HG03064 (cell line): ENCODE measurements at regions not wholly inside any gene's neighbourhood (a gene's known extent, or its start where the extent isn't known, plus 50 kb on each side); places are given as distances from the start of the nearest gene placed in this dataset.
"Not testable (repeated sequence)": the region's sequence is repeated elsewhere in the genome, so short reads cannot be mapped to it uniquely, and the experiment has no call there.

Experiments used
- ATAC-seq: cut with Tn5 transposase; IDR thresholded peaks from one replicate; pipeline ENCODE4 v1.9.1; 2021; ENCODE audit warnings: low read depth; ENCODE audit not compliant: unreplicated experiment

GRCh38 chr3:150248888-150249681 lies 159.0 kb upstream of the TSC22D2 start:
- ATAC-seq = no peak

DNA sequence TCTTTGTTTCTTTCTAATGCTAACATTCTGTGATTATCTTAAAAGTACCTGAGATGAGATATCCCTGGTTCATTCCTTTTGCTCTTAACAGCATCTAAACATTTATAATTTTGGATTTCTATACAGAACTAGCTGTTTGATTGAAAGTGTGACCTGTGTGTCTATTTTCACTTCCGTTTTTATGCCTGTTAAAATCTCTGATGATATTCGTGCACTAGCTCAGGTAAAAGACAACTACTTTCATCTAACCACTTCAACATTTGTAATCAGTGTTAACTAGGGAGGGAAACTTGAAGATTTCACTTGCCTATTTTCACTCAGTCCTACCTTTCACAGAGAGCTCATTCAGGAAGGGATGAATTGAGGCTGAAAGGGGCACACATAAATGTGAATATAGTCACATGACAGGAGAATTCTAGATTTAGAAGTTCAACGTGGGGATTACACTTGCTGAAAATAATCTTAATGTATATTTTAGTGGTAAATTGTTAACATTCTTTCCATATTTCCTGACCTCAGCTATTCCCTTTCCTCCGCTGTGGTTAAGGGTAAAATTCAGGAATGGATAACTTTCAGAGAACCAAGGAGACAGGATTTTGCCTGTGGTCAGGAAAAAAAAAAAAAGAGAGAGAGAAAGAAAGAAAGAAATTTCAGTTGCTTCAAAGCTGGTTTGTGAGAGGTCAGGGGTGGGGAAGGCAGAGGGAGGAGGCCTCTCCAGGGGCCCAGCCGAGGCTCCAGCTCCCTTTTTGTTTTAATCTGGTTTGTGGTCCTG lies 159.8 kb upstream of the TSC22D2 start:
- no peak for ATAC-seq

DNA sequence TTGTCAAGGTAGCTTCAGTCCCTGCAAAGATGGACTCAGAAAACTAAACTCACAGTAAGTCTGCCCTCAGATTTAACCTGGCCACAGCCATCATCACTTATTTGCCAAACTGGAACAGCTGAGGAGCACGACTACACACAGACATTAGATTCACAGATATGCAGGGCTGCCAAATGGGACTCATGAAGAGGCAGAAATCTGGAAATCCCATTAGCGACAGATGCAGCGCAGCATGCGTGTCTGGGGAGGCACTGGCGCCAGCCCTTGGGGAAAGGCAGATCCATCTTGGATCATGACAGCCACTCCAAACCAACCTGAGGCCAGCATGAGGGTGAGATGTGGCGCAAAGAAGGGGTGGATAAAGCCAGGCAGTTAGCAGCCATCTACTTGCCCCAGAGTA lies 160.7 kb upstream of the TSC22D2 start:
- no peak for ATAC-seq

- ATAC-seq = no peak
These were observed 164.6 kb upstream of the TSC22D2 start for GRCh38 chr3:150243466-150243865.

GRCh38 chr3:150242220-150242936 lies 165.7 kb upstream of the TSC22D2 start:
- no peak for ATAC-seq

DNA sequence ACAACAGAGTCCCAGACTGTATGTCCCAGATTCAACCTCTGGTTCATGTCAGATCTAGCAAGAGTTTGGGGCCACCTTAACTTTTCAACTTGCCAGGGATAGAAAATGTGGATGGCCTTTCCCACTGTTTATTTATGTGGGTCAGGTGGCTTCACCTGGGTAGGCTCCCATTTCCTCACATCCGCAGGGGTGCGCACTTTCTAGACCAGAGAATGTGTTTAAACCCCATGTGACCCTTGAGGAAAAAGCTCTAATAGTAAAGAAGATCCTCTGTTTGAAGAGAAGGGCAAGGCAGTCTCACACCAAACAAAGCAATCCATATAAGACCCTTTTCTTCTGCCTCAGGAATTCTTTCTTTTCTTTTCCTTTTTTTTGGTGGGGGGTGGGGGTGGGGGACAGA lies 167.2 kb upstream of the TSC22D2 start:
- no peak for ATAC-seq

DNA sequence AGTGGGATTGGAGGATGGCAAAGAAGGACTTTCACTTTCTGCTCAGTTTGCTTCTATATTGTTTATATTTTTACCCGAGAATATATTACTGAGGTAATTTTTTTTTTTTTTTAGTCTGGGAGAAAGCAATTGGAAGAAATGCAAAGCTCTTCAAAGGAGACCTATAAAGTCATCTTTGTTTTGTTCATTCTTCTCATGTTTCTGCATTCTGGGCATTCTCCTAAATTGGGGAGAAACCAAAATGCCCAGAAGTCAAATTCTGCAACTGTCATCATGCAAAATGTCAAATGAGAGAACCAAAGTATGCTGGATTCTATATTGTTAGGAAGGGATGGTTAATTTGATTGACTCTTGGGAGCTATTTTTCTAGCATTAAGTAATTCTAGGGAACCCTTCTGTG lies 168.3 kb upstream of the TSC22D2 start:
- ATAC-seq = no peak

- no peak for ATAC-seq
These were observed 169.0 kb upstream of the TSC22D2 start for GRCh38 chr3:150238995-150239619.

DNA sequence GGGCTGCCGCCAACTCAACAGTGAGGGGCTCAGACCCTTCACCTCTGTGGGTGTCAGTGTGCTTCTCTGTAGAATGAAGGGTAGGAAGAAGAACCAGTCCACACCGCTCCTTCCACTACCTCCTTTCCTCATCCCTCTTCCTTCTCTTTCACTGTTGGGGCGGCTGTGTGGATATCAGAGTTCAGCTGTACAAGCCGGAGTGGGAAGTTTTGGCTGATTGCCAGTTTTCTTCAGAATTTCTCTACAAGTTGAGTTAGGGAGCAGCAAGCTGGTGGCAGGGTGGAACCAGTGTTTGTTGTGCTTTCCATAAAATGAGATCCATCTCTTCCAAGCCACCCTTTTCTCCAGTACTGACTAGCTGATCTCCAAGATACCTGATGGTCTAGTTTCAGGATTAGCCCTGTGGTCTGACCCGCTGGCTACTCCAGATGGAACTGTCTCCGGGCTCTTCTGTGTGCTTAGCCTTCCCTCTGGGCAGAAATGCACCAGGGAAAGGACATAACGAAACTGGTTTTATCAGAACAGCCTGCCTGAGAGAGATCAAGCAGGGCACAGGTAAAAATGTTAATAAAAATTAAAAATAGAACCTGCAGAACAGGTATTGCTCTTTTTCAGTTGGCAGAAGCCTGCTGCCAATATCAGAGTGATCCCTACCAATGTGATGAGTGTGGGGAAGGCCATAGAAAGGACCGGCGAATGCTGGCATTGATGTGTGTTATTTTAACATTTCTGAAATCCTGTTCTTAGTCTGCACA lies 169.9 kb upstream of the TSC22D2 start:
- ATAC-seq = no peak

DNA sequence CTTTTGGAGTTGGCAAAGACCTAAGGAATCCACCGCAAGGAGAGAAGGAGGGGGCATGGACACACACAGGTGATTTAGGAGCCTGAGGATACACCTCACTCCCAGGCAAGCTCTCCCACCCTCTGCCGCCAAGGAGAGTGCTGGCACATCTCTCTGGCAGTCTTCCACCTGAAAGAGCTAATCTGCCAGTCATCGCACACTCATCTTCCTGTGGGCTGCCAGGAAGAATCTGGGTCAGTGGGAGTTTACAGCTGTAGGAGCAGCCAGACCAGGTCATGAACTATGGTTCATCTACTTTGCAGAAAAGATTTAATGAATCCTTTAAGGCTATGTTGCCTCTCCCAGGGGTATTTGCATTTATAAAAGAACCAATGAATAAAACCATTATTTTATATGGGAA lies 170.6 kb upstream of the TSC22D2 start:
- ATAC-seq = no peak

GRCh38 chr3:150236316-150237082 lies 171.6 kb upstream of the TSC22D2 start:
- ATAC-seq = no peak

- no peak for ATAC-seq
These were observed 172.3 kb upstream of the TSC22D2 start for GRCh38 chr3:150235799-150236198.

- ATAC-seq = no peak
These were observed 175.1 kb upstream of the TSC22D2 start for GRCh38 chr3:150232992-150233451.

DNA sequence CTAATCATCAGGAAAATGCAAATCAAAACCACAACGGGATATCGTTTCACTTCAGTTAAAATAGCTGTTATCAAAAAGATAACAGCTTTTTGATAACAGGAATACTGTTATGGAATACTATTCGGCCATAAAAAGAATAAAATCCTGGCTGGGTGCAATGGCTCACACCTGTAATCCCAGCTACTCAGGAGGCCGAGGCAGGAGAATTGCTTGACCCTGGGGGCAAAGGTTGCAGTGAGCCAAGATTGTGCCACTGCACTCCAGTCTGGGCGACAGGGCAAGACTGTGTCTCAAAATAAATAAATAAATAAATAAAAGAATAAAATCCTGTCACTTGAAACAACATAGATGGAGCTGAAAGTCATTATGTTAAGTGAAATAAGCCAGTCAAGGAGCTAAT lies 178.1 kb upstream of the TSC22D2 start:
- ATAC-seq = no peak

DNA sequence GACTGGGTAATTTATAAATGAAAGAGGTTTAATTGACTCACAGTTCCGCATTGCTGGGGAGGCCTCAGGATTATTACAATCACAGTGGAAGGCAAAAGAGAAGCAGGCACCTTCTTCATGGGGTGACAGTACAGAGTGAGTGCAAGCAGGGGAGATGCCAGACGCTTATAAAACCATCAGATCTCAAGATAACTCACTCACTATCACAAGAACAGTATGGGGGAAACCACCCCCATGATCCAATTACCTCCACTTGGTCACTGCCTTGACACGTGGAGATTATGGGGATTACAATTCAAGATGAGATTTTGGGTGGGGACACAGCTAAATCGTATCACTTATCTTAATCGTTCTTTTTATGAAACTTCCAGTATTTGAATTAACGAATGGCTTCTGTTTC lies 179.5 kb upstream of the TSC22D2 start:
- not testable (repeated sequence) for ATAC-seq

GRCh38 chr3:150227839-150228238 lies 180.3 kb upstream of the TSC22D2 start:
- ATAC-seq = no peak

DNA sequence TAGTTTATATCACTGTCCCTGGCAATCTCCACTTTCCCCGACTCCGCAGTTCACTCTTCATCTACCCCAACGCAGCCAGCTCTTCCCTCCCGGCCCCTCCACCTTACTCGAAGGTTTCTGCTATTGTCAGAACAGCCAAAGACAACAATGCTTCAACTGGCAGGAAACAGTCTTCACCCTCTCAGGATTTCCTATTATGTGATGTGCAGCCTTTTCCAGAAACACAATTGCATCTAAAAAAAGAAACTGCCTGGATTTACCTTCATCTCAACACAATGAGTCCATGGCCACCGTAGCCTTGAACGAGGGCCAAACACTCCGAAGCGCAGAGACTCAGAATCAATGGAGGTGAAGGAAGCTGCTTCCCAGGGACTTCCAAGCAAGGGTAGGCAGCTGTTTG lies 182.1 kb upstream of the TSC22D2 start:
- no peak for ATAC-seq

DNA sequence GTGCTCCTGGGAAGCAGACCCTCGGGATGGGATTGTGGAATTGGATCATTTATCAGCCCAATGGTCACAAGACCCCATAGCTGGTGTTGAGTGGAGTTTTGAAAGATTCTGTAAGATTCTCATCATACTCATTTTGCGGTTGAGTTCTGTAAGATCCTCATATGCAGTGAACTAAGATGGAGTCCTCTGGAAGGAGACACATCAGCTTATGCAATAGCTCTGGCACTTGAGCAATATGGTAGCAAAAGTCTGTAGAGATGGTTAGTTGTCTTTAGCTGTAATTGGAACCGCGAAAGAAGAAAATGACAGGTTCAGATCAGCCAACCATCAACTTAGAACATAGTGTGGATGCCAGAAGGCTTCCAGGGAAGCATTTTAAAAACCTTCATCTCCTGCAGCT lies 184.5 kb upstream of the TSC22D2 start:
- no peak for ATAC-seq

- ATAC-seq = no peak
These were observed 185.2 kb upstream of the TSC22D2 start for GRCh38 chr3:150222691-150223489.
